HL-60/S4 (cell line): ENCODE measurements at regions not wholly inside any gene's neighbourhood (a gene's known extent, or its start where the extent isn't known, plus 50 kb on each side); places are given as distances from the start of the nearest gene placed in this dataset.
"Not testable (repeated sequence)": the region's sequence is repeated elsewhere in the genome, so short reads cannot be mapped to it uniquely, and the experiment has no call there.

Source experiments
- in situ Hi-C: fragments of 300-500 bp; cut with MboI; formaldehyde crosslinking; loops from 2 replicates; pipeline ENCODE4 v1.14.3; 2022; ENCODE audit warnings: low sequenced_read_pairs

- in situ Hi-C loops = no loop called here
Observed at GRCh38 chr11:70584498-70585235, 186.3 kb downstream of the CTTN start.

GRCh38 chr11:70585236-70585545 lies 186.9 kb downstream of the CTTN start:
- in situ Hi-C loops = no loop called here

- in situ Hi-C loops = no loop called here
Observed at GRCh38 chr11:70586261-70587074, 188.1 kb downstream of the CTTN start.

GRCh38 chr11:70587075-70587389 lies 188.7 kb downstream of the CTTN start:
- in situ Hi-C loops = no loop called here

GRCh38 chr11:70590356-70590991 lies 192.1 kb downstream of the CTTN start:
- in situ Hi-C loops = no loop called here

- in situ Hi-C loops = no loop called here
Observed at GRCh38 chr11:70592641-70593165, 194.4 kb downstream of the CTTN start.

- in situ Hi-C loops = no loop called here
Observed at GRCh38 chr11:70593446-70593983, 195.2 kb downstream of the CTTN start.

- in situ Hi-C loops = no loop called here
Observed at GRCh38 chr11:70594031-70594430, 195.7 kb downstream of the CTTN start.

- in situ Hi-C loops = no loop called here
Observed at GRCh38 chr11:70594606-70595005, 196.3 kb downstream of the CTTN start.

GRCh38 chr11:70595016-70595415 lies 196.7 kb downstream of the CTTN start:
- in situ Hi-C loops = no loop called here

- in situ Hi-C loops = no loop called here
Observed at GRCh38 chr11:70595452-70595851, 197.1 kb downstream of the CTTN start.

GRCh38 chr11:70596091-70596490 lies 197.8 kb downstream of the CTTN start:
- in situ Hi-C loops = no loop called here

GRCh38 chr11:70597006-70597555 lies 198.8 kb downstream of the CTTN start:
- in situ Hi-C loops = no loop called here

GRCh38 chr11:70597751-70598625 lies 199.7 kb downstream of the CTTN start:
- in situ Hi-C loops = no loop called here

- in situ Hi-C loops = not testable (repeated sequence)
Observed at GRCh38 chr11:70600911-70601415, 202.6 kb downstream of the CTTN start.

GRCh38 chr11:70601861-70602538 lies 203.7 kb downstream of the CTTN start:
- in situ Hi-C loops = no loop called here

- in situ Hi-C loops = no loop called here
Observed at GRCh38 chr11:70603114-70603755, 204.9 kb downstream of the CTTN start.

- in situ Hi-C loops = no loop called here
Observed at GRCh38 chr11:70603756-70604211, 205.5 kb downstream of the CTTN start.

GRCh38 chr11:70604221-70604620 lies 205.9 kb downstream of the CTTN start:
- in situ Hi-C loops = no loop called here
